ENCODE measurements at regions not wholly inside any gene's neighbourhood (a gene's known extent, or its start where the extent isn't known, plus 50 kb on each side); places are given as distances from the start of the nearest gene placed in this dataset.

DNA sequence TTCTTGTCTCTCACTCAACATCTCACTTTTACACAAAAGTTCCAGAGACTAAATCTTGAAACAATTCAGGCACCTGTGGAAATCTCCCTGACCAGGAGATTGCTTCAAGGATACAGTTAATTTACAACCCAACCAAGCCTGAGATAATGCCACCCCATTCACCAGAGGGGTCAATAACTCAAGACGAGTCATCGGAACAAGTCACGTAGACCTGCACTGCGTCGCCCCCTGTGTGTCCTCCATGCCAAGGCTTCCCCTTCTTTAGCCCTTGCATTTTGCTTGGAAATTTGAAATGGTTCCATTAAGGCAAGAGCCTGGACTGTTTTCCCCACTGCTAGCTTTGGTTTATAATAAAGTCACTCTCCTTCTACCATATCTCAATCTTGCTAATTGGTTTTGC, 129.0 kb upstream of the NEO1 start:
- no peaks in the 10 kb centered on the region for H3K9me3 ChIP-seq
- no peak overlapping the region for H3K4me3 ChIP-seq
- H3K27me3 ChIP-seq (ENCODE audit: low read depth) = no peaks in the 10 kb centered on the region
- TF ChIP-seq, protein P1, sequence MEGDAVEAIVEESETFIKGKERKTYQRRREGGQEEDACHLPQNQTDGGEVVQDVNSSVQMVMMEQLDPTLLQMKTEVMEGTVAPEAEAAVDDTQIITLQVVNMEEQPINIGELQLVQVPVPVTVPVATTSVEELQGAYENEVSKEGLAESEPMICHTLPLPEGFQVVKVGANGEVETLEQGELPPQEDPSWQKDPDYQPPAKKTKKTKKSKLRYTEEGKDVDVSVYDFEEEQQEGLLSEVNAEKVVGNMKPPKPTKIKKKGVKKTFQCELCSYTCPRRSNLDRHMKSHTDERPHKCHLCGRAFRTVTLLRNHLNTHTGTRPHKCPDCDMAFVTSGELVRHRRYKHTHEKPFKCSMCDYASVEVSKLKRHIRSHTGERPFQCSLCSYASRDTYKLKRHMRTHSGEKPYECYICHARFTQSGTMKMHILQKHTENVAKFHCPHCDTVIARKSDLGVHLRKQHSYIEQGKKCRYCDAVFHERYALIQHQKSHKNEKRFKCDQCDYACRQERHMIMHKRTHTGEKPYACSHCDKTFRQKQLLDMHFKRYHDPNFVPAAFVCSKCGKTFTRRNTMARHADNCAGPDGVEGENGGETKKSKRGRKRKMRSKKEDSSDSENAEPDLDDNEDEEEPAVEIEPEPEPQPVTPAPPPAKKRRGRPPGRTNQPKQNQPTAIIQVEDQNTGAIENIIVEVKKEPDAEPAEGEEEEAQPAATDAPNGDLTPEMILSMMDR (IDR thresholded peaks at IDR 0.05) = no peak
- DNase-seq (no peak), ATAC-seq (no peak)
- intact Hi-C loops (cut with DNase I) = no loop called here
- no peak overlapping the region for H3K27ac ChIP-seq
- H3K4me1 ChIP-seq = no peaks in the 10 kb centered on the region
- no peaks in the 10 kb centered on the region for H3K36me3 ChIP-seq

DNA sequence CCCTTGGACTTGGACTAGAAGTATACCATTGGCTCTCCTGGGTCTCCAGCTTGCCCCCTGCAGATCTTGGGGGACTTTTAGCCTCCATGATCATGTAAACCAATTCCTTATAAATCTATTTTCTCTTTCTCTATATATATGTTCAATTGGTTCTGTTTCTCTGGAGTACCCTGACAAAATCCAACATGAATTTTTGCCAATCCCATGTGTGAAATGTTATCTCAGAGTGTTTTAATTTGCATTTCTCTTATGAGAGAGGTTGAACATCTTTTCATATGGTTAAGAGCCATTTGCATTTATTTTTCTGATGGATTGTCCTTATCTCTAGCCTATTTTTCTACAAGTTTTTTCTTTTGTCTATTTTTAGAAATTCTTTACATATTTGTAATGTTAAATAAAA, 131.7 kb upstream of the NEO1 start:
- no peaks in the 10 kb centered on the region for H3K27me3 ChIP-seq (ENCODE audit: low read depth)
- H3K9me3 ChIP-seq = no peaks in the 10 kb centered on the region
- intact Hi-C loops (cut with DNase I) = no loop called here
- no peaks in the 10 kb centered on the region for H3K4me1 ChIP-seq
- ATAC-seq = no peak
- DNase-seq = no peak
- TF ChIP-seq, protein P1 (IDR thresholded peaks at IDR 0.05) = no peak
- no peak overlapping the region for H3K4me3 ChIP-seq
- H3K36me3 ChIP-seq = no peaks in the 10 kb centered on the region
- no peak overlapping the region for H3K27ac ChIP-seq

DNA sequence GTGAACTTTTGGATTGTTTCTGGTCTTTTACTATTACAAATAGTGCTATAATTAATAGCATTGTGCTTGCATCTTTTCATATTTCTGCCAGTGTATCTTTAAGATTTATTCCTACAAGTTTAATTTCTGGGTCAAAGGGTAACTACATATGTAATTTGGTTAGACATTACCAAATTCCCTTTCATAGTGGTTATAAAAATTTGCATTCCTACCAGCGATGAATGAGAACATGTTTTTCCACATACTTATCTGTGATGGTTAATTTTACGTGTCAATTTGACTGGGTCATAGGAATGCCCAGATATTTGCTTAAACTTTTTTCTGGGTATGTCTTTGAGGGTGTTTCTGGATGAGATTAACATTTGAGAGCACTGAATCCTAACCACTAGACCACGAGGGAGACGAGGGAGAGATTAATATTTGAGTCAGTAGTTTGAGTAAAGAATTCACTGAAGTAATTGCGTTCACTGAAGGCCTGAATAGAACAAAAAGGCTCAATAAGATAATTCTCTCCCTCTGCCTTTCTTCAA, 132.3 kb upstream of the NEO1 start:
- ATAC-seq = no peak
- H3K4me1 ChIP-seq = no peaks in the 10 kb centered on the region
- TF ChIP-seq, protein P1 (IDR thresholded peaks at IDR 0.05) = no peak
- no peaks in the 10 kb centered on the region for H3K36me3 ChIP-seq
- intact Hi-C loops (cut with DNase I) = no loop called here
- H3K4me3 ChIP-seq = no peak overlapping the region
- DNase-seq = no peak
- no peaks in the 10 kb centered on the region for H3K27me3 ChIP-seq (ENCODE audit: low read depth)
- H3K9me3 ChIP-seq = no peaks in the 10 kb centered on the region
- no peak overlapping the region for H3K27ac ChIP-seq

DNA sequence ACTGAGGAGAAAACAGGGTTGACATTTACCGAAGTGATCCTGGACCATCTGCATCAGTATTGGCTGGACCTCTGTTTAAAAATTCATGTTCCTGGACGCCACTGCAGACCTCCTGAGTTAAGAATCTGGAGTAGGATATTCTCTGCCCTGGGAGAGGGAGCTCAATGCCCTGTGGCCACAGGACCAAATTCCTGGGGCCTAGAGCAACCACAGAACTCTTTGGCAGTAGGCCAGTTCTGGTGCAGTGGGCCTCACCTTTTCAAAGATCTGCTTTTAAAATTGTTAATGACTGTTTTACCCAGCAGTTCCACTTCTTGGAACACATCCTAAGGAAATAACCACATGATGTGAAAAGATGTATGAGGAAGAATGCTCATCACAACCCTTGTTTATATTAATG, 133.3 kb upstream of the ADPGK start:
- Histone ChIP-seq H3K4me1 (no peaks in the 10 kb centered on the region), H3K4me3 (no peak overlapping the region), H3K27ac (no peak overlapping the region), H3K36me3 (no peaks in the 10 kb centered on the region), H3K9me3 (no peaks in the 10 kb centered on the region), H3K27me3 (ENCODE audit: low read depth) (no peaks in the 10 kb centered on the region)
- TF ChIP-seq, protein P1 (IDR thresholded peaks at IDR 0.05) = no peak
- DNase-seq (no peak), ATAC-seq (no peak)
- intact Hi-C loops (cut with DNase I) = no loop called here

DNA sequence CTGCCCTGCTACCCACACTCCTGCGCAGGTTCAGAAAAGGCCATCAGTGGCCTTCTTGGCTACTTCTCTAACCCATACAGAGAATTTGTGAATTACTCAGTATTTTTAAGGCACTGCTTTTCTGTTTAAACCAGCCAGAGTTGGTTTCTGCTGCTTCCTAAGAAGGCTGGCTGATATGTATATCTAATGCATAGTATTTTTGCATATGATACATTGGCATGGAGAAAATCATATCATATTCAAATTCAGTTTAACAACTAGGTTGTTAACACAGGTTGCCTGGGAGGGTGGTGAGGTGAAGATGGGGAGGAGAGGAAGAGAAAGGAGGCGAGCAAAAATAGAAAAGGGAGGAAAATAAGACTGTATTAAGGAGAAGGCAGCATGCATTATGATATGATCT, 132.8 kb upstream of the ADPGK start:
- H3K9me3 ChIP-seq = no peaks in the 10 kb centered on the region
- no peak overlapping the region for H3K4me3 ChIP-seq
- TF ChIP-seq, protein P1 (IDR thresholded peaks at IDR 0.05) = no peak
- no peaks in the 10 kb centered on the region for H3K4me1 ChIP-seq
- no peak for DNase-seq
- intact Hi-C loops (cut with DNase I) = no loop called here
- H3K36me3 ChIP-seq = no peaks in the 10 kb centered on the region
- H3K27ac ChIP-seq = no peak overlapping the region
- H3K27me3 ChIP-seq (ENCODE audit: low read depth) = no peaks in the 10 kb centered on the region
- no peak for ATAC-seq

DNA sequence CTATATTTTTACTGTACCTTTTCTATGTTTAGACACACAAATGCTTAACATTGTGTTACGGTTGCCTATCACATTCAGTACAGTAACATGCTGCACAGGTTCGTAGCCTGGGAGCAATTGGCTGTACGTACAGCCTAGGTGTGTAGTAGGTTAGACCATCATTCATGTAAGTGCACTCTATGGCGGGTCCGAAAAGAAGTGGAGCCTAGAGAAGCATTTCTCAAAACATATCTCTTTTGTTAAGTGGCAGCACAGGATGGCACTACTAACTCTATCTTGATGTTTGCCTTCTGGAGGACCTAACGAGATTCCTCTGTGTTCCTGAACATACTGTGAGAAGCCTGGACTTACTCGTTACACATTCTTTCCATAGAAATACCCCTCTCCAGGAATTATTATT, 132.3 kb upstream of the ADPGK start:
- Histone ChIP-seq H3K36me3 (no peaks in the 10 kb centered on the region), H3K27me3 (ENCODE audit: low read depth) (no peaks in the 10 kb centered on the region)
- TF ChIP-seq, protein P1 (IDR thresholded peaks at IDR 0.05) = no peak

More for the DNA sequence above, 132.3 kb upstream of the ADPGK start:
- no peaks in the 10 kb centered on the region for H3K4me1 ChIP-seq
- DNase-seq = no peak
- no peak for ATAC-seq
- no peak overlapping the region for H3K27ac ChIP-seq
- no peaks in the 10 kb centered on the region for H3K9me3 ChIP-seq
- H3K4me3 ChIP-seq = no peak overlapping the region
- intact Hi-C loops (cut with DNase I) = no loop called here
